H1 (cell line): ENCODE measurements at regions not wholly inside any gene's neighbourhood (a gene's known extent, or its start where the extent isn't known, plus 50 kb on each side); places are given as distances from the start of the nearest gene placed in this dataset.

Experiments
- CHD1 ChIP-seq: IDR thresholded peaks from 2 replicates; pipeline ENCODE4 v1.6.1; 2012; ENCODE audit warnings: low read depth, low read length, improper control_type of control experiment
- CTBP2 ChIP-seq: IDR thresholded peaks from 2 replicates; pipeline ENCODE4 v1.7.0; 2011; ENCODE audit warnings: borderline replicate concordance, mild to moderate bottlenecking, moderate library complexity, mixed read lengths, low read length; ENCODE audit not compliant: insufficient read depth, insufficient read length
- E2F6 ChIP-seq: IDR thresholded peaks from 2 replicates; pipeline ENCODE4 v1.6.1; 2012; ENCODE audit warnings: inconsistent platforms
- HDAC2 ChIP-seq, 2 experiments: fragments of 300-600 bp in 1 of 2; sonication (generic) in 1 of 2; IDR thresholded peaks; 2 replicates each; pipeline ENCODE4 v1.6.1; 2011 to 2012; ENCODE audit warnings: low read depth in 2 of 2, low read length in 2 of 2, mild to moderate bottlenecking in 2 of 2, moderate library complexity in 2 of 2, borderline replicate concordance in 1 of 2, inconsistent platforms in 1 of 2
- POLR2A ChIP-seq, 2 experiments: IDR thresholded peaks; 1 replicate in 1 of 2; 2 replicates in 1 of 2; pipeline ENCODE4 v1.6.1; 2011; ENCODE audit warnings: low read depth in 2 of 2, low read length in 2 of 2, mild to moderate bottlenecking in 2 of 2; ENCODE audit errors: control extremely low read depth in 1 of 2
- SIN3A ChIP-seq, 2 experiments: IDR thresholded peaks in 1 of 2; conservative IDR thresholded peaks in 1 of 2; 2 replicates each; pipeline ENCODE4 v1.6.1; 2011 to 2012; ENCODE audit warnings: low read length in 2 of 2, improper control_type of control experiment in 1 of 2, low read depth in 1 of 2, mild to moderate bottlenecking in 1 of 2
- SIX5 ChIP-seq: IDR thresholded peaks from 2 replicates; pipeline ENCODE4 v1.6.1; 2011; ENCODE audit warnings: mild to moderate bottlenecking, low read depth, low read length

GRCh38 chr18:42155024-42155423 is 200.0 kb downstream of the PIK3C3 start (continued):
- TF ChIP-seq HDAC2 (IDR thresholded peaks at IDR 0.05; ENCODE audit: borderline replicate concordance in 1 of 2, low read depth in 2 of 2, low read length in 2 of 2) (no peak), CTBP2 (no peak), CHD1 (no peak), POLR2A (IDR thresholded peaks at IDR 0.05; ENCODE audit: control extremely low read depth in 1 of 2, low read depth in 2 of 2, low read length in 2 of 2) (no peak), SIX5 (no peak), E2F6 (no peak), SIN3A (conservative IDR thresholded peaks at IDR 0.05 in 1 of 2, IDR thresholded peaks at IDR 0.05 in 1 of 2; ENCODE audit: low read depth in 1 of 2, low read length in 2 of 2) (no peak)
- TF ChIP-seq, all 59 proteins: peak for 0
